Fibroblast of skin of right biceps (primary cell): ENCODE measurements at regions not wholly inside any gene's neighbourhood (a gene's known extent, or its start where the extent isn't known, plus 50 kb on each side); places are given as distances from the start of the nearest gene placed in this dataset.

Experiments
- DNase-seq: peaks from one replicate; pipeline ENCODE4 v3.0.0-alpha.2; 2013

- DNase-seq: no peak
Observed at GRCh38 chr13:47603365-47603764, 397.7 kb downstream of the SUCLA2 start.

- peak; percentile 19 for DNase-seq
Observed at GRCh38 chr13:47598340-47598911, 402.6 kb downstream of the SUCLA2 start.

- DNase-seq: peak; percentile 20
Observed at GRCh38 chr13:47594833-47595232, 406.2 kb downstream of the SUCLA2 start.

GRCh38 chr13:47592256-47592655 is 408.8 kb downstream of the SUCLA2 start:
- no peak for DNase-seq

GRCh38 chr13:47588676-47589075 is 412.4 kb downstream of the SUCLA2 start:
- DNase-seq: no peak

- DNase-seq: no peak
Observed at GRCh38 chr13:47572375-47572774, 428.7 kb downstream of the SUCLA2 start.

- DNase-seq: no peak
Observed at GRCh38 chr13:47564041-47564440, 437.0 kb downstream of the SUCLA2 start.

- DNase-seq: no peak
Observed at GRCh38 chr13:47556703-47557102, 444.4 kb downstream of the SUCLA2 start.

- peak; percentile 30 for DNase-seq
Observed at GRCh38 chr13:47555235-47555634, 445.8 kb downstream of the SUCLA2 start.

GRCh38 chr13:47553329-47553977 is 447.6 kb downstream of the SUCLA2 start:
- DNase-seq: no peak

GRCh38 chr13:47549219-47549752 is 451.8 kb downstream of the SUCLA2 start:
- DNase-seq: peak; percentile 9

- no peak for DNase-seq
Observed at GRCh38 chr13:47548294-47548840, 452.7 kb downstream of the SUCLA2 start.

GRCh38 chr13:47546391-47547225 is 454.5 kb downstream of the SUCLA2 start:
- no peak for DNase-seq

GRCh38 chr13:47545201-47546024 is 455.7 kb downstream of the SUCLA2 start:
- no peak for DNase-seq

- DNase-seq: no peak
Observed at GRCh38 chr13:47539317-47539716, 461.8 kb downstream of the SUCLA2 start.

- no peak for DNase-seq
Observed at GRCh38 chr13:47523771-47524170, 477.3 kb downstream of the SUCLA2 start.

GRCh38 chr13:47521890-47522487 is 479.1 kb downstream of the SUCLA2 start:
- DNase-seq: no peak

- no peak for DNase-seq
Observed at GRCh38 chr13:47519626-47520025, 481.4 kb downstream of the SUCLA2 start.

- DNase-seq: no peak
Observed at GRCh38 chr13:47518530-47518929, 482.5 kb downstream of the SUCLA2 start.

- DNase-seq: no peak
Observed at GRCh38 chr13:47511647-47512046, 489.4 kb downstream of the SUCLA2 start.

GRCh38 chr13:47508527-47509228 is 492.4 kb downstream of the SUCLA2 start:
- DNase-seq: no peak
